ENCODE measurements at regions not wholly inside any gene's neighbourhood (a gene's known extent, or its start where the extent isn't known, plus 50 kb on each side); places are given as distances from the start of the nearest gene placed in this dataset.

DNA sequence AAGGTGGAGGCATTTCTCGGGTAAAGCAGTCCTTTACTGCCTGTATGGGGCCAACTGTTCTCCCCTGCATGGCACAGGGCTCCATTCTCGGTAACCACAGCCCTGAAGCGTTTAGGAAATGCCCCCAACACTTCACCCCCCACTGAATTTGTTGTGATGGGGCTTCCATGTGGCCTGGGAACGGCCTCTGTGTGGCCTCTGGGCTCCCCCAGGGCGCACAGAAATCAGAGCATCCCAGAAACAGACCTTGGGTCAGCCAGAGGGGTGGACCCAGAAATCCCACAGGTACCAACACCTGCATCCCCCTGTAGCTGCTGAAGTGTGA is 153.7 kb upstream of the VSTM2B start:
- no peaks in the 10 kb centered on the region for H3K9me3 Mint-ChIP-seq (ENCODE audit: unreplicated experiment)
- H3K4me3 Mint-ChIP-seq (ENCODE audit: unreplicated experiment) = no peak overlapping the region
- no peaks in the 10 kb centered on the region for H3K36me3 Mint-ChIP-seq (ENCODE audit: low read depth, unreplicated experiment)
- H3K27me3 Mint-ChIP-seq (ENCODE audit: unreplicated experiment) = peaks cover 4% of the 10 kb centered on the region
- TF ChIP-seq, protein P1, sequence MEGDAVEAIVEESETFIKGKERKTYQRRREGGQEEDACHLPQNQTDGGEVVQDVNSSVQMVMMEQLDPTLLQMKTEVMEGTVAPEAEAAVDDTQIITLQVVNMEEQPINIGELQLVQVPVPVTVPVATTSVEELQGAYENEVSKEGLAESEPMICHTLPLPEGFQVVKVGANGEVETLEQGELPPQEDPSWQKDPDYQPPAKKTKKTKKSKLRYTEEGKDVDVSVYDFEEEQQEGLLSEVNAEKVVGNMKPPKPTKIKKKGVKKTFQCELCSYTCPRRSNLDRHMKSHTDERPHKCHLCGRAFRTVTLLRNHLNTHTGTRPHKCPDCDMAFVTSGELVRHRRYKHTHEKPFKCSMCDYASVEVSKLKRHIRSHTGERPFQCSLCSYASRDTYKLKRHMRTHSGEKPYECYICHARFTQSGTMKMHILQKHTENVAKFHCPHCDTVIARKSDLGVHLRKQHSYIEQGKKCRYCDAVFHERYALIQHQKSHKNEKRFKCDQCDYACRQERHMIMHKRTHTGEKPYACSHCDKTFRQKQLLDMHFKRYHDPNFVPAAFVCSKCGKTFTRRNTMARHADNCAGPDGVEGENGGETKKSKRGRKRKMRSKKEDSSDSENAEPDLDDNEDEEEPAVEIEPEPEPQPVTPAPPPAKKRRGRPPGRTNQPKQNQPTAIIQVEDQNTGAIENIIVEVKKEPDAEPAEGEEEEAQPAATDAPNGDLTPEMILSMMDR (IDR thresholded peaks at IDR 0.05; ENCODE audit: unreplicated experiment) = no peak
- no peak for DNase-seq (ENCODE audit: low spot score)
- no peak overlapping the region for H3K27ac Mint-ChIP-seq (ENCODE audit: unreplicated experiment)
- peaks cover 3% of the 10 kb centered on the region for H3K4me1 Mint-ChIP-seq (ENCODE audit: unreplicated experiment)

- no peaks in the 10 kb centered on the region for H3K9me3 Mint-ChIP-seq (ENCODE audit: unreplicated experiment)
- no peak for DNase-seq (ENCODE audit: low spot score)
- peaks cover 3% of the 10 kb centered on the region for H3K4me1 Mint-ChIP-seq (ENCODE audit: unreplicated experiment)
- TF ChIP-seq, protein P1 (IDR thresholded peaks at IDR 0.05; ENCODE audit: unreplicated experiment) = no peak
- H3K4me3 Mint-ChIP-seq (ENCODE audit: unreplicated experiment) = no peak overlapping the region
- no peak overlapping the region for H3K27ac Mint-ChIP-seq (ENCODE audit: unreplicated experiment)
- no peaks in the 10 kb centered on the region for H3K36me3 Mint-ChIP-seq (ENCODE audit: low read depth, unreplicated experiment)
- H3K27me3 Mint-ChIP-seq (ENCODE audit: unreplicated experiment) = peaks cover 4% of the 10 kb centered on the region
Observed at GRCh38 chr19:29372461-29372860, 153.3 kb upstream of the VSTM2B start.

DNA sequence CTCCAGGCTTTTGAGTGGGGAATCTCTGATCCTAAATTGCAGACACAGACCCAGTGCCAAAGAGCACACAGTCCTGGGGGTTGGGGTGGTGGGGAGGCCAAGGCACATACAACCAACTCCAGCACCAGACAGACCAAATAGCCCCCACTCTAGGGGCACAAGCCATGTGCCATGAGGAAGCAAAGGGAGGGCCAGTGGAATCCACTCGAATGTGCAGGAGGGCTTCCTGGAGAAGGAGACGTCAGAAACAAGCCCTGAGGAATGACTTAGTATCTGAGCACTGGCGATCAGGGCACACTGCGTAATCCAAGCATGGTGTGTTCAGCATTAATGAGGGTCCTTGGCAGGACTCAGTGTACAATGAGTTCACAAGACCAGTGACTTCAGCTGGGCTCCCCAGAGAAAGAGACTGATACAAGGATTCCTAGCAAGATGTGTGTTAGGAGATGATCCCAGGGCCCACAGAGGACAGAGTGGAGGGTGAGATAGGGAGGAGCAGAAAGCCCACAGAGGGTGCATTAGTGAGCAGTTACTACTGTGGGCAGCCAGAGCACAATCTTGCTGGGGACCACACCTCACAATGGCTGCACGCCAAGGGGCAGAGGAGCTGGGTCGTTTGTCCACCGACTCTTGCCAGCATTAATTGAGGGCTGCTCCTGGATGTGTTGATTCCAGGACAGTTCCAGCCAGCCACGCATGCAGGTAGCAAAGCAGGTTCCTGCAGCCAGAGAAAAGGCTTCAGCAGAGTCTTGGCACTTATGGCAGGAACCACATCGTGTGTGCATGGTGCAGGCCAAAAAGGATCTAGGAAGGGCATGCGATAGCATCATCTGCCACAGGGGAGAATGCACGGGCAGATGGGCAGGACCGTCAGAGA is 152.6 kb upstream of the VSTM2B start:
- H3K27ac Mint-ChIP-seq (ENCODE audit: unreplicated experiment) = no peak overlapping the region
- H3K4me3 Mint-ChIP-seq (ENCODE audit: unreplicated experiment) = no peak overlapping the region
- TF ChIP-seq, protein P1 (IDR thresholded peaks at IDR 0.05; ENCODE audit: unreplicated experiment) = no peak
- H3K9me3 Mint-ChIP-seq (ENCODE audit: unreplicated experiment) = no peaks in the 10 kb centered on the region
- peaks cover 4% of the 10 kb centered on the region for H3K27me3 Mint-ChIP-seq (ENCODE audit: unreplicated experiment)
- no peaks in the 10 kb centered on the region for H3K36me3 Mint-ChIP-seq (ENCODE audit: low read depth, unreplicated experiment)
- peaks cover under 1% of the 10 kb centered on the region for H3K4me1 Mint-ChIP-seq (ENCODE audit: unreplicated experiment)
- DNase-seq (ENCODE audit: low spot score) = no peak

- H3K27ac Mint-ChIP-seq (ENCODE audit: unreplicated experiment) = no peak overlapping the region
- no peaks in the 10 kb centered on the region for H3K36me3 Mint-ChIP-seq (ENCODE audit: low read depth, unreplicated experiment)
- H3K4me1 Mint-ChIP-seq (ENCODE audit: unreplicated experiment) = peaks cover 14% of the 10 kb centered on the region
- H3K9me3 Mint-ChIP-seq (ENCODE audit: unreplicated experiment) = no peaks in the 10 kb centered on the region
- no peak for DNase-seq (ENCODE audit: low spot score)
- no peak overlapping the region for H3K4me3 Mint-ChIP-seq (ENCODE audit: unreplicated experiment)
- TF ChIP-seq, protein P1 (IDR thresholded peaks at IDR 0.05; ENCODE audit: unreplicated experiment) = no peak
- H3K27me3 Mint-ChIP-seq (ENCODE audit: unreplicated experiment) = peaks cover 5% of the 10 kb centered on the region
Observed at GRCh38 chr19:29375429-29376119, 150.2 kb upstream of the VSTM2B start.

- TF ChIP-seq, protein P1 (IDR thresholded peaks at IDR 0.05; ENCODE audit: unreplicated experiment) = no peak
- H3K27me3 Mint-ChIP-seq (ENCODE audit: unreplicated experiment) = peaks cover 5% of the 10 kb centered on the region
- no peak for DNase-seq (ENCODE audit: low spot score)
Observed at GRCh38 chr19:29376855-29377354, 148.9 kb upstream of the VSTM2B start.

More at GRCh38 chr19:29376855-29377354, 148.9 kb upstream of the VSTM2B start:
- Mint-ChIP-seq H3K4me3 (ENCODE audit: unreplicated experiment) (no peak overlapping the region), H3K9me3 (ENCODE audit: unreplicated experiment) (no peaks in the 10 kb centered on the region), H3K27ac (ENCODE audit: unreplicated experiment) (no peak overlapping the region), H3K36me3 (ENCODE audit: low read depth, unreplicated experiment) (no peaks in the 10 kb centered on the region), H3K4me1 (ENCODE audit: unreplicated experiment) (peaks cover 17% of the 10 kb centered on the region)

Data from endothelial cell (in vitro differentiated cells).